ENCODE measurements at regions not wholly inside any gene's neighbourhood (a gene's known extent, or its start where the extent isn't known, plus 50 kb on each side); places are given as distances from the start of the nearest gene placed in this dataset.
A peak's percentile ranks its signal among the peaks of the same experiment; 100 is the strongest.
"Not testable (repeated sequence)": the region's sequence is repeated elsewhere in the genome, so short reads cannot be mapped to it uniquely, and the experiment has no call there.

DNA sequence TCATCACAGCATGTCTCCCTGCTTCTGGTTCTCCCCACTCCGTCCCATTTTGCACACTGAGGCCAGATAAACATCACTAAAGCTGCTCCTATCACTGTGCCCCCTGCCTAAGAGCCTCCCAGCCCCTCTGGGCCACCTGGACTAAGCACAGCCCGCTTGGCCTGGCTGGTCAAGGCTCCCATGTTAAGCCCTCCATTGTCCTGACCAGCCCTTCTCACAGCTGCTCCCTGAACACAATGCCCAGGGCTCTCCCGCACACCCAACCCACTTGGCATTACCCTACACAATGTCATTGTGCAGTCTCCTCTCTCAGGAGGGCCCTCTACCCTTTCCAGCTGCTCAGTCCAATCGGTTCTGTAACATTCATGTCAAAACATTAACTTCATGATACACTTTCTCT lies 133.4 kb downstream of the NUFIP1 start:
- no peak for ATAC-seq
- intact Hi-C loops (cut with DNase I) = loop anchor here (2.0 kb wide), 2 partner anchors 15 to 109 kb away; no protein-coding TSS in a partner anchor
- no peak for DNase-seq (ENCODE audit: missing footprints)

- DNase-seq (ENCODE audit: missing footprints) (peak; percentile 75), ATAC-seq (peak; percentile 95)
- intact Hi-C loops (cut with DNase I) = loop anchor here (2.0 to 5.0 kb wide), 3 partner anchors 16 to 277 kb away; partner anchors contain the start of gene TSC22D1
Measured at GRCh38 chr13:44854313-44855060, 134.8 kb downstream of the NUFIP1 start.

GRCh38 chr13:44853641-44854040 lies 135.6 kb downstream of the NUFIP1 start:
- ATAC-seq = no peak
- no peak for DNase-seq (ENCODE audit: missing footprints)
- intact Hi-C loops (cut with DNase I) = loop anchor here (2.0 to 5.0 kb wide), 3 partner anchors 17 to 276 kb away; partner anchors contain the start of gene TSC22D1

GRCh38 chr13:44848920-44849676 lies 140.2 kb downstream of the NUFIP1 start:
- intact Hi-C loops (cut with DNase I) = no loop called here
- DNase-seq (ENCODE audit: missing footprints) (no peak), ATAC-seq (no peak)

DNA sequence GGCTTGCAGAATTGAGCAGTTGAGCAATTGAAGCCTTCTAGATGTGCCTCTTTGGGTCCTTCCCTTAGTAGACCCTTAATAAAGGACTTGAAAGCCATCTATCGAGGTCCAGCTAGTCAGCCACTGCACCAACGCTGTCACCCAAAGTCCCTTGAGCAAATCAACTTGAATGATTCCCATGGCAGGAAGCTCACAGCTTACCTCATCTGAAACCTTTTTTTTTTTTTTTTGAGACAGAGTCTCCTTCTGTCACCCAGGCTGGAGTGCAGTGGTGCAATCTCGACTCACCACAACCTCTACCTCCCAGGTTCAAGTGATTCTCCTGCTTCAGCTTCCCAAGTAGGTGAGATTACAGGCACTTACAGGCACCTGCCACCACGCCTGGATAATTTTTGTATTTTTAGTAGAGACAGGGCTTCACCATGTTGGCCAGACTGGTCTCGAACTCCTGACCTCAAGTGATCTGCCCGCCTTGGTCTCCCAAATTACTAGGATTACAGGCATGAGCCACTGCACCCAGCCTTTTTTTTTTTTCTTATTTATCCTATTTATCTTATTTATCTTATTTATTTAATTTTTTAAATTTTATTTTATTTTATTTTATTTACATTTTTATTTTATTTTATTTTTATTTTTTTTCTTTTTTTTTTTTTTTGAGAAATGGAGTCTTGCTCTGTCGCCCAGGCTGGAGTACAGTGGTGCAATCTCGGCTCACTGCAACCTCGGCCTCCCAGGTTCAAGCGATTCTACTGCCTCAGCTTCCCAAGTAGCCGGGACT lies 143.8 kb downstream of the NUFIP1 start:
- intact Hi-C loops (cut with DNase I); DNase-seq (ENCODE audit: missing footprints); ATAC-seq: not testable (repeated sequence)

- ATAC-seq = no peak
- no peak for DNase-seq (ENCODE audit: missing footprints)
- intact Hi-C loops (cut with DNase I) = no loop called here
Measured at GRCh38 chr13:44844786-44845185, 144.5 kb downstream of the NUFIP1 start.

- ATAC-seq (no peak), DNase-seq (ENCODE audit: missing footprints) (no peak)
- intact Hi-C loops (cut with DNase I) = no loop called here
Measured at GRCh38 chr13:44843403-44843802, 145.9 kb downstream of the NUFIP1 start.

- DNase-seq (ENCODE audit: missing footprints) = no peak
- intact Hi-C loops (cut with DNase I) = no loop called here
- no peak for ATAC-seq
Measured at GRCh38 chr13:44842158-44842557, 147.1 kb downstream of the NUFIP1 start.

- DNase-seq (ENCODE audit: missing footprints) = no peak
- ATAC-seq = no peak
- intact Hi-C loops (cut with DNase I) = no loop called here
Measured at GRCh38 chr13:44840131-44840530, 149.1 kb downstream of the NUFIP1 start.

DNA sequence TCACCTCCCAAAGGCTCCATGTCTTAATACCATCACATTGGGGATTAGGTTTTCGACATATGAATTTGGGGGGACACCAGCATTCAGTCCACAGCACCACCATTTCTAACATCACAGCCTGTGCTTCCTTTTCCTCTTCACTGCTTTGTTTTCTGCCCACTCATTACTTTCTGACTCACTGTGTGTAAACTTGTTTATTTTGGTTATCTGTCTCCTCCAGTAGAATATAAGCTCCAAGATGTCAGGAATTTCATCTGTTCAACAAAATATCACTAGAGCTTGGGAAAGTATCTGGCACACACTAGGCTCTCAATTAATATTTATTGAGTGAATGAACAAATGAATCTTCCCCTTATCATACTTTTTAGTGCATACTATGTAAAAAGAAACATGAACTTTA lies 152.0 kb downstream of the NUFIP1 start:
- intact Hi-C loops (cut with DNase I) = no loop called here
- ATAC-seq = no peak
- DNase-seq (ENCODE audit: missing footprints) = no peak

DNA sequence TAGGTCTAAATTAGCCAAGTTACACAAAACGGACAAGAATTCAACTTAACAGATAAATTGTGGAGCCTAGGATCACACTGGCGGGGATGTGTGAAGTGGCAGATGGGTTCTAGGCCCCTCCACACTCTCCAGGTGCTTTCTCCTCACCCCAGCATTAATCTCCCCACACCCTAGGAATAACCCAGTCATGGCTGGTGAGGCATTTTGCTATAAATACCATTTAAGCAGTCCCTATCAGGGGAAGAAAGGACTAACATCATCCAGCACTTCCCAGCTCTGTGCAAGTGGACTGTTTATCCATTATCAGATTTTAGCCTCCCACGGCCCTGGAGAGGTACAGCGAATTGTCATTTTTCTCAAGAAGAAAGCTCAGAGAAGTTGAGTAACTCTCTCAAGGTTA lies 154.9 kb downstream of the NUFIP1 start:
- no peak for DNase-seq (ENCODE audit: missing footprints)
- intact Hi-C loops (cut with DNase I) = no loop called here
- no peak for ATAC-seq

DNA sequence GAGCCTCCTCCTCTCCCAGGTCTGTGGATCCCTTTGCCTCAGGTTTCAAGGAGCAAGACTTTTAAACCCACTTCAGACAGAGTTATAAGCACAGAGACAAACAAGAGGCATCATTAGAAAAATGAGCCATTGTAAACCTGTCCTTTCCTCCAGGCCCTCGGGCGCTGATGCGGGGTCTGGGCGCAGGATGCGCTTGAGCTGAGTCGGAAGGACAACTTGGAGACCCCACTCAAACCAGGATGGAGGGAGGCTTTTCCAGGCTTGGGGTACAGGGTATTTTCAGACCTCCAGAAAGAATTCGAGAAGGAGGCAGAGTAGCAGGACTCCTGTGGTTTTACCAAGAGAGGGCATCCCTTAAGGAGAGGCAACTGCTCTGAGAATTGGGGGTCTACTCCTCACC lies 155.6 kb downstream of the NUFIP1 start:
- ATAC-seq = no peak
- DNase-seq (ENCODE audit: missing footprints) = no peak
- intact Hi-C loops (cut with DNase I) = no loop called here

GRCh38 chr13:44833139-44833538 lies 156.1 kb downstream of the NUFIP1 start:
- intact Hi-C loops (cut with DNase I) = no loop called here
- ATAC-seq (no peak), DNase-seq (ENCODE audit: missing footprints) (no peak)

GRCh38 chr13:44826591-44827350 lies 162.5 kb downstream of the NUFIP1 start:
- ATAC-seq = no peak
- intact Hi-C loops (cut with DNase I) = no loop called here
- no peak for DNase-seq (ENCODE audit: missing footprints)

- DNase-seq (ENCODE audit: missing footprints) = no peak
- ATAC-seq = no peak
- intact Hi-C loops (cut with DNase I) = no loop called here
Measured at GRCh38 chr13:44825953-44826352, 163.3 kb downstream of the NUFIP1 start.

DNA sequence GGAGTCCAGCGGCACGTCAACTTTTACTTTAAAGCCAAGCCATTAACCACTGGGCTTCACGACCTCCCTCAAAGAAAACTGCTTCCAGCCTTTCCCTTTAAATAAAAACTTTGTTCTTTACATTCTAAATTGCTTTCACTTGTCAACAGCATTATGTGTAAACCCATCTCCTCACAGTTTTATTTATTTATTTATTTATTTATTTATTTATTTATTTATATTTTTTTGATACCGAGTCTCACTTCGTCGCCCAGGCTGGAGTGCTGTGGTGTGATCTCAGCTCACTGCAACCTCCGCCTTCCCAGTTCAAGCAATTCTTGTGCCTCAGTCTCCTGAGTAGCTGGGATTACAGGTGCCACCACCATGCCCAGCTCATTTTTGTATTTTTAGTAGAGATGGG lies 165.7 kb downstream of the NUFIP1 start:
- ATAC-seq; intact Hi-C loops (cut with DNase I); DNase-seq (ENCODE audit: missing footprints): not testable (repeated sequence)

DNA sequence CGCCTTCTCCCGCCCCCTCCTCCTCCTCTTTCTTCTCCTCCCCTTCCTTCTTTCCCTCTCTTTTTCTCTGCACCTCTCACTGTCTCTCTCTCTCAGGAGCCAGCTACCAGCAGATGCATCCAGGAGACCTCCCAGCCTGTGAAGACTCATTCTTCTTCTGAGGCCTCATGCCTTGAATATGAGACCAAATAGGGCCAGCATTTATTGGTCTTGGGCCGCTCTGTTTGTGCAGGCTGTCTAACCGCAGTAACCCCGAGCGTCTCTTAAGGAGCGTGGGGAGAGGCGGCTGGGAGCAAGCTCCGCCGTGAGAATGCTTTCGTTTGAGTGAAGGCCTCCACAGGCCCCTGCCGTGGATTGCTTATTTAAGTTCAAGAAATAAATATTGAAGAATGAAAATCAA lies 167.0 kb downstream of the NUFIP1 start:
- DNase-seq (ENCODE audit: missing footprints) (no peak), ATAC-seq (no peak)
- intact Hi-C loops (cut with DNase I) = no loop called here

- intact Hi-C loops (cut with DNase I) = no loop called here
- no peak for ATAC-seq
- DNase-seq (ENCODE audit: missing footprints) = no peak
Measured at GRCh38 chr13:44819772-44820171, 169.5 kb downstream of the NUFIP1 start.

DNA sequence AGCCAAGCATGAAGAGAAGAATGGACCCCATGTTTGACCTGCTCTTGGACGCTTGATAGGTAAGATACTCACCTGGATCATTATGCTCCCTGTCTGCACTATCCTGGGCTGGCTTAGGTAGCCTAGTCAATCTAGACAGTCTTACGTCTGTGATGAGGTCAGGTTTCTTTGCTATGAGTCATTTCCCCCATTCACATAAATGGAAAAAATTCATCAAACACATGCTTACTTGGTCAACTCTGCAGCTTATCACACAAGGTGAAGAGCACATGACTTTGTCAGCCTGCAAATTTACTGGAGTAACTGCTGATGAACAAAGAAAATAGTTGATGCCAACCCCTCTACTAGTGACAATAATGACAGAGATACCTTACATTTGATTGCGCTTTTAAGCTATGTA lies 170.0 kb downstream of the NUFIP1 start:
- no peak for ATAC-seq
- intact Hi-C loops (cut with DNase I) = no loop called here
- DNase-seq (ENCODE audit: missing footprints) = no peak

All from Right ventricle myocardium inferior (tissue), 1 donor.